IMR-90 (cell line): ENCODE measurements at regions not wholly inside any gene's neighbourhood (a gene's known extent, or its start where the extent isn't known, plus 50 kb on each side); places are given as distances from the start of the nearest gene placed in this dataset.

ENCODE experiments used
- ATAC-seq: fragments of 200-7000 bp; cut with Tn5 transposase; 2 replicates; pipeline ENCODE4 v1.9.1; 2020; ENCODE audit warnings: low read depth, mild to moderate bottlenecking, moderate library complexity
- BruUV-seq: library from RNA; stranded (reverse); fragments of 400-500 nt; replicated peaks from 2 replicates; lab custom pipeline; 2021; lab: Mats Ljungman, UMichigan
- CTCF ChIA-PET: fragments of 300-600 bp; formaldehyde crosslinking; extraction: SDS; loops from one replicate; lab custom pipeline; 2021; ENCODE audit warnings: antibody characterized with exemption; lab: Yijun Ruan, JAX
- POLR2A ChIA-PET: fragments of 300-600 bp; sonication (Branson Sonifier 250); formaldehyde crosslinking; loops from one replicate; lab custom pipeline; 2022; ENCODE audit warnings: antibody characterized with exemption; ENCODE audit not compliant: unreplicated experiment; lab: Charles Lee
- DNase-seq: peaks from one replicate; pipeline ENCODE4 v3.0.0; 2013
- H2AFZ ChIP-seq: replicated peaks from 2 replicates; pipeline ENCODE3; 2013; ENCODE audit warnings: low read length, mild to moderate bottlenecking; ENCODE audit not compliant: poor library complexity
- H2AK5ac ChIP-seq: 2 replicates; pipeline ENCODE4 v1.6.1; 2013; ENCODE audit warnings: low read depth, low read length, inconsistent platforms
- H2AK9ac ChIP-seq: replicated peaks from 2 replicates; pipeline ENCODE3; 2013; ENCODE audit warnings: mild to moderate bottlenecking, low read depth, low read length, moderate library complexity; ENCODE audit not compliant: poor library complexity
- H2BK120ac ChIP-seq: 2 replicates; pipeline ENCODE4 v1.6.1; 2013; ENCODE audit warnings: low read depth, low read length, inconsistent platforms
- H2BK15ac ChIP-seq: 3 replicates; pipeline ENCODE4 v1.6.1; 2013; ENCODE audit warnings: low read depth, low read length, inconsistent platforms
- H2BK20ac ChIP-seq: 2 replicates; pipeline ENCODE4 v1.6.1; 2013; ENCODE audit warnings: low read depth, mild to moderate bottlenecking, inconsistent platforms, low read length, moderate library complexity
- H2BK5ac ChIP-seq: 2 replicates; pipeline ENCODE4 v1.6.1; 2013; ENCODE audit warnings: mild to moderate bottlenecking, low read depth, low read length, inconsistent platforms; ENCODE audit not compliant: poor library complexity, severe bottlenecking
- H3K14ac ChIP-seq: replicated peaks from 2 replicates; pipeline ENCODE4 v1.6.1; 2013; ENCODE audit warnings: low read depth, low read length, inconsistent platforms
- H3K18ac ChIP-seq: 2 replicates; pipeline ENCODE4 v1.6.1; 2013; ENCODE audit warnings: low read depth, low read length, control low read depth
- H3K23ac ChIP-seq: 2 replicates; pipeline ENCODE4 v1.6.1; 2013; ENCODE audit warnings: low read depth, low read length, inconsistent platforms
- H3K27ac ChIP-seq: 2 replicates; pipeline ENCODE4 v1.5.1; 2013; ENCODE audit warnings: mild to moderate bottlenecking, control low read depth, low read length; ENCODE audit not compliant: insufficient read depth
- H3K27me3 ChIP-seq: 2 replicates; pipeline ENCODE4 v1.6.1; 2013; ENCODE audit warnings: low read length; ENCODE audit not compliant: control insufficient read depth, insufficient read depth
- H3K36me3 ChIP-seq: 2 replicates; pipeline ENCODE4 v1.6.1; 2013; ENCODE audit warnings: low read length, mixed read lengths; ENCODE audit not compliant: control insufficient read depth, insufficient read depth
- H3K4ac ChIP-seq: 2 replicates; pipeline ENCODE4 v1.6.1; 2013; ENCODE audit warnings: low read depth, low read length, inconsistent platforms
- H3K4me1 ChIP-seq: 2 replicates; pipeline ENCODE4 v1.6.1; 2013; ENCODE audit warnings: low read length, mixed read lengths; ENCODE audit not compliant: control insufficient read depth, insufficient read depth
- H3K4me2 ChIP-seq: 2 replicates; pipeline ENCODE4 v1.6.1; 2013; ENCODE audit warnings: low read depth, mild to moderate bottlenecking, control low read depth, low read length, moderate library complexity
- H3K4me3 ChIP-seq: 2 replicates; pipeline ENCODE4 v1.5.1; 2013; ENCODE audit warnings: low read depth, mild to moderate bottlenecking, control low read depth, low read length, moderate library complexity; ENCODE audit not compliant: insufficient read depth
- H3K56ac ChIP-seq: 2 replicates; pipeline ENCODE4 v1.6.1; 2013; ENCODE audit warnings: low read length, inconsistent platforms; ENCODE audit not compliant: insufficient read depth; ENCODE audit errors: extremely low read depth
- H3K79me1 ChIP-seq, 2 experiments: 2 replicates each; pipeline ENCODE4 v1.6.1; 2013; ENCODE audit warnings: low read length in 2 of 2, inconsistent platforms in 1 of 2, low read depth in 1 of 2
- H3K9ac ChIP-seq: 2 replicates; pipeline ENCODE4 v1.6.1; 2013; ENCODE audit warnings: low read depth, low read length, control low read depth
- H3K9me1 ChIP-seq: 2 replicates; pipeline ENCODE4 v1.6.1; 2013; ENCODE audit warnings: low read length, inconsistent platforms; ENCODE audit not compliant: insufficient read depth
- H3K9me3 ChIP-seq: 2 replicates; pipeline ENCODE4 v1.6.1; 2013; ENCODE audit warnings: low read length; ENCODE audit not compliant: control insufficient read depth, insufficient read depth
- H4K20me1 ChIP-seq: 2 replicates; pipeline ENCODE4 v1.6.1; 2013; ENCODE audit warnings: low read length, inconsistent platforms; ENCODE audit not compliant: insufficient read depth
- H4K5ac ChIP-seq: 2 replicates; pipeline ENCODE4 v1.6.1; 2013; ENCODE audit warnings: mild to moderate bottlenecking, low read depth, low read length, control low read depth
- H4K8ac ChIP-seq, 2 experiments: 2 replicates each; pipeline ENCODE4 v1.6.1; 2013; ENCODE audit warnings: low read depth in 2 of 2, low read length in 2 of 2, control low read depth in 1 of 2, inconsistent platforms in 1 of 2
- H4K91ac ChIP-seq: 2 replicates; pipeline ENCODE4 v1.6.1; 2013; ENCODE audit warnings: low read depth, low read length, inconsistent platforms; ENCODE audit not compliant: insufficient read depth
- CHD1 ChIP-seq: IDR thresholded peaks from 2 replicates; pipeline ENCODE4 v1.6.1; 2012; ENCODE audit warnings: low read depth, low read length, improper control_type of control experiment
- RCOR1 ChIP-seq: IDR thresholded peaks from 2 replicates; pipeline ENCODE4 v1.6.1; 2012; ENCODE audit warnings: mild to moderate bottlenecking, low read length, improper control_type of control experiment; ENCODE audit not compliant: insufficient replicate concordance
- RFX5 ChIP-seq: IDR thresholded peaks from 2 replicates; pipeline ENCODE4 v1.8.0; 2012; ENCODE audit warnings: low read depth, mild to moderate bottlenecking, low read length, moderate library complexity
- whole genome bisulfite sequencing, 2 experiments: methylation state at CpG; one replicate each; pipeline versions ENCODE4 v1.1.5 to v1.1.7; 2013; ENCODE audit warnings: missing lambda C conversion rate in 2 of 2; ENCODE audit not compliant: insufficient read length in 1 of 2; ENCODE audit errors: extremely low coverage in 2 of 2; 5-methylcytosine and 5-hydroxymethylcytosine counted together
- dilution Hi-C: fragments of 300-500 bp; cut with HindIII; formaldehyde crosslinking; loops from one replicate; pipeline ENCODE4 v1.14.3; 2018; ENCODE audit warnings: low sequenced_read_pairs; ENCODE audit not compliant: unreplicated experiment
- in situ Hi-C: fragments of 300-500 bp; cut with MboI; formaldehyde crosslinking; loops from 3 replicates; pipeline ENCODE4 v1.14.3; 2019; ENCODE audit warnings: low sequenced_read_pairs, inconsistent platforms, mixed read lengths
- intact Hi-C: fragments of 100-400 bp; cut with micrococcal nuclease; formaldehyde crosslinking; loops from 2 replicates; pipeline ENCODE4 v1.10.0; 2022
- TF ChIP-seq, protein P1 (sequence below): conservative IDR thresholded peaks from 2 replicates; pipeline ENCODE4 v1.5.1; 2012; ENCODE audit warnings: mild to moderate bottlenecking, low read depth, low read length, improper control_type of control experiment

DNA sequence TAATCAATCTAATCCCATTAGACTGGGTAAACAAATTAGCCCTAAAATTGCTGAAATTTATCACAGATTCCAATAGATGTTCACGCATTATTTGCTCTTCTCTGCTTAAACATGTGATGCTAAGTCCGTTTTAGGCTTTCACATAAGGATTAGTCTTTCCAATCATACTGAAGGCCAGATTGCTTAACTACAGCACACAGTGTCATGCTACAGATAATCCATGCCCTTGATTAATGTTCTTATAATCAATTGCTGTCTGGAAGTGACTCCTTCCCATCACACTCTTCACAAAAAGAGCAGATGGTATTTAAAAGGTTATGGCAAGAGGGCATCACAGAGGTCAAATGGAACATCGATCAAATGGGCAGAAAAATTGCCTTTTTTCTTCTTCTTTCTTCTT, 471.5 kb upstream of the ROBO1 start:
- Histone ChIP-seq H4K20me1 (no peaks in the 10 kb centered on the region), H3K18ac (no peak overlapping the region), H3K36me3 (no peaks in the 10 kb centered on the region), H2BK5ac (no peak overlapping the region), H2AK9ac (no peak overlapping the region), H3K27me3 (no peaks in the 10 kb centered on the region), H4K8ac (no peak overlapping the region), H3K27ac (no peak overlapping the region), H3K4ac (no peak overlapping the region), H2BK120ac (no peak overlapping the region), H3K4me3 (no peak overlapping the region), H4K5ac (no peak overlapping the region), H3K14ac (no peak overlapping the region), H2BK20ac (no peak overlapping the region), H3K79me1 (no peaks in the 10 kb centered on the region), H3K9me1 (no peaks in the 10 kb centered on the region), H3K9ac (no peak overlapping the region), H3K4me2 (no peak overlapping the region), H3K9me3 (no peaks in the 10 kb centered on the region), H3K56ac (no peak overlapping the region), H4K91ac (no peak overlapping the region), H2BK15ac (no peak overlapping the region), H3K4me1 (no peaks in the 10 kb centered on the region), H2AK5ac (no peak overlapping the region), H3K23ac (no peak overlapping the region), H2AFZ (no peak overlapping the region)
- POLR2A ChIA-PET = no interaction called here
- no peak for ATAC-seq
- DNase-seq = no peak
- in situ Hi-C loops (no loop called here), dilution Hi-C loops (no loop called here), intact Hi-C loops (no loop called here)
- no TSS peak for BruUV-seq
- CTCF ChIA-PET = no interaction called here
- WGBS, 2 experiments = 67% methylated on average over 2 of the region's 3 CpGs; no CpG with 5 or more reads in 1 of the 2 experiments
- TF ChIP-seq RCOR1 (no peak), RFX5 (no peak), CHD1 (no peak)
- TF ChIP-seq, protein P1, sequence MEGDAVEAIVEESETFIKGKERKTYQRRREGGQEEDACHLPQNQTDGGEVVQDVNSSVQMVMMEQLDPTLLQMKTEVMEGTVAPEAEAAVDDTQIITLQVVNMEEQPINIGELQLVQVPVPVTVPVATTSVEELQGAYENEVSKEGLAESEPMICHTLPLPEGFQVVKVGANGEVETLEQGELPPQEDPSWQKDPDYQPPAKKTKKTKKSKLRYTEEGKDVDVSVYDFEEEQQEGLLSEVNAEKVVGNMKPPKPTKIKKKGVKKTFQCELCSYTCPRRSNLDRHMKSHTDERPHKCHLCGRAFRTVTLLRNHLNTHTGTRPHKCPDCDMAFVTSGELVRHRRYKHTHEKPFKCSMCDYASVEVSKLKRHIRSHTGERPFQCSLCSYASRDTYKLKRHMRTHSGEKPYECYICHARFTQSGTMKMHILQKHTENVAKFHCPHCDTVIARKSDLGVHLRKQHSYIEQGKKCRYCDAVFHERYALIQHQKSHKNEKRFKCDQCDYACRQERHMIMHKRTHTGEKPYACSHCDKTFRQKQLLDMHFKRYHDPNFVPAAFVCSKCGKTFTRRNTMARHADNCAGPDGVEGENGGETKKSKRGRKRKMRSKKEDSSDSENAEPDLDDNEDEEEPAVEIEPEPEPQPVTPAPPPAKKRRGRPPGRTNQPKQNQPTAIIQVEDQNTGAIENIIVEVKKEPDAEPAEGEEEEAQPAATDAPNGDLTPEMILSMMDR = no peak
